ENCODE measurements at regions not wholly inside any gene's neighbourhood (a gene's known extent, or its start where the extent isn't known, plus 50 kb on each side); places are given as distances from the start of the nearest gene placed in this dataset.

- no peak for DNase-seq (ENCODE audit: low spot score)
These were observed 789.2 kb upstream of the INTU start for GRCh38 chr4:126843492-126844067.

- no peak for DNase-seq (ENCODE audit: low spot score)
These were observed 782.5 kb upstream of the INTU start for GRCh38 chr4:126850286-126850685.

DNA sequence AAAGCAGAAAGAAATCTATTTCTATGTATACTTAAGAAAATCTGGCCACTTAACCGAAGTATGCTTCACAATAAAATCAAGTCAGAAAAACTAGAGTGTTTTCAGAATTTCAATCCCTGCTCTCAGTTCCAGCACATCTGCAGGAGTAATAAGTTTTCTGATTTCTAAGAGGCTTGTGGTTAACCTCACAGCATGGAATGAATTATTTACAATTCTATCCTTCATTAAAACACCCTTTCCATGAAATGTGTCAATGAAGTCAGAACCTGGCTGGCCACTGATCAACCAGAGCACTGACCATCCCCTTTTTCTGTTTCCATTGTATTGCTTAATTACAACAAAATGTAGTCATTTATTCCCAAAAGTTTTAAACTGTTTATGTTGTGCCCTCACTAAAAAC lies 781.4 kb upstream of the INTU start:
- no peak for DNase-seq (ENCODE audit: low spot score)

- no peak for DNase-seq (ENCODE audit: low spot score)
These were observed 779.0 kb upstream of the INTU start for GRCh38 chr4:126853715-126854114.

- DNase-seq (ENCODE audit: low spot score): no peak
These were observed 775.9 kb upstream of the INTU start for GRCh38 chr4:126856906-126857305.

GRCh38 chr4:126859314-126859713 lies 773.4 kb upstream of the INTU start:
- no peak for DNase-seq (ENCODE audit: low spot score)

- DNase-seq (ENCODE audit: low spot score): no peak
These were observed 772.9 kb upstream of the INTU start for GRCh38 chr4:126859872-126860271.

DNA sequence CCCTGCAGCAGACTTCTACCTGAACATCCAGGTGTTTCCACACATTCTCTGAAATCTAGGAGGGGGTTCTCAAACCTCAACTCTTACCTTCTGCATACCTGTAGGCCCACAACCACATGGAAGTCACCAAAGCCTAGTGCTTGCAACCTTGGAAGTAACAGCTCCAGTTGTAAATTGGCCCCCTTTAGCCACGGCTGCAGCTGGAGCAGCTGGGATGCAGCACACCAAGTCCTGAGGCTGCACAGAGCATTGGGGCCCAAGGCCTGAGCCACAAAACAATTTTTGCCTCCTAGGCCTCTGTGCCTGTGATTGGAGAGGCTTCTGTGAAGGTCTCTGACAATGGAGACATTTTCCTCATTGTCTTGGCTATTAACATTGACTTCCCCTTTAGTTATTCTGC lies 772.4 kb upstream of the INTU start:
- DNase-seq (ENCODE audit: low spot score): no peak

DNA sequence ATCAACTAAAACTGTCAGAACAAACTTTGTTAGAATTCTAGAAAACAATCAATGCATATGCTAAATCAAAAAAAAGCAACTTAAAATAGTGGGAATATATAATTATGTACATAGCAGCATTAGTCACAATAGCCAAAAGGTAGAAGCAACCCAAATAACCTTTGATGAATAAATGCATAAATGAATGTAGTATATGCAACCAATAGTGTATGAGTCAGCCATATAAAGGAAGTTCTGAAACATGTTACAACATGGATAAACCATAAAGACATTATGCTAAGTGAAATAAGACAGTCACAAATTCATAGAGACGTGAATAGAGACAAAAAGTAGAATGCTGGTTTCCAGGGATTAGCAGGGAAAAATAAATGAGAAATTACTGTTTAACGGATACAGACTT lies 762.8 kb upstream of the INTU start:
- DNase-seq (ENCODE audit: low spot score): no peak

GRCh38 chr4:126871810-126872209 lies 760.9 kb upstream of the INTU start:
- DNase-seq (ENCODE audit: low spot score): no peak

DNA sequence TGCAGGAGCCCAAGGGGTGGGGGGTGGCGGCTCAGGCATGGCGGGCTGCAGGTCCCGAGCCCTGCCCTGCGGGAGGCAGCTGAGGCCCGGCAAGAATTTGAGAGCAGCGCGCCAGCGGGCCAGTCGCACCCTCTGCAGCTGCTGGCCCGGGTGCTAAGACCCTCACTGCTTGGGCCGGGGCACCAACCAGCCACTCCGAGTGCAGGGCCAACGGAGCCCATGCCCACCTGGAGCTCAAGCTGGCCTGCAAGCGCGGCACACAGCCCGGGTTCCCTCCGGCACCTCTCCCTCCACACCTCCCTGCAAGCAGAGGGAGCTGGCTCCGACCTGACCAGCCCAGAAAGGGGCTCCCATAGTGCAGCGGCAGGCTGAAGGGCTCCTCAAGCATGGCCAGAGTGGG lies 758.2 kb upstream of the INTU start:
- no peak for DNase-seq (ENCODE audit: low spot score)

GRCh38 chr4:126888968-126889367 lies 743.8 kb upstream of the INTU start:
- DNase-seq (ENCODE audit: low spot score): no peak

- no peak for DNase-seq (ENCODE audit: low spot score)
These were observed 742.4 kb upstream of the INTU start for GRCh38 chr4:126890383-126890782.

DNA sequence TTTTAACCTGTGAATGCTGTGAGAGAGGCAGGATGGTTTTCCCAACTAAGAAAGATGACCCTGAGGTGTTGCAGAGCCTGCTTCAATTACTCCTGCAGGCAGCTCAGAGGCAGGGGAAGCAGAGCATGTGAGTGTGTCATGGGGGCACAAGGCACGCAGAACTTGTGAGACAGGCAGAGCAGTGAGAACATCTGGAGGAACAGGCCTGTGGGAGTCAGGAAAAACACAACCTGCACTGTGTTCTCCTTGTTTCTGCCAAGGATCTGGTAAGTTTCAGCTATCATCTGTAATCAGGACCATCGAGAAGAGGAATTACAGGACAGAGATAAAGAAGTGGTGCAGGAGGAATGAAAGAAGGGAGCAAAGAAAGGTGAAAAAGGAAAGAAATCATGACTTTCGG lies 741.8 kb upstream of the INTU start:
- no peak for DNase-seq (ENCODE audit: low spot score)

DNA sequence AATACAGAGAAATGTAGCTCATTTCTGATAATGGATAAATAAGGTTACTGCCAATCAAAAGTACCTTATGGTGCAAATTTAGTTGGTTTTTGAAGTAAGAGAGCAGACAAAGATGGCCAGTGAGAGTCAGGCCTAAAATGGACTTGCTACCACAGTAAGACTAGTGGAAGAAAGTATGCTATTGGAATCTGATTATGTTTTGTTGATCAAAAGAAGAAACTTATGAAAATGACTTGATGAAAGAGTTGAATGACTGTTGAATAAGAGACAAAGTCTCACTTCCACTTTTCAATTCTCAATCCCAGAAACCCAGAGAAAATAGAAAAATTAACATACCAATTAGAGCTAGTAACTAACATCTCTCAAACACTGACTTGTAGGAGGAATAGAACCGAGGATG lies 737.8 kb upstream of the INTU start:
- DNase-seq (ENCODE audit: low spot score): no peak

- DNase-seq (ENCODE audit: low spot score): no peak
These were observed 736.7 kb upstream of the INTU start for GRCh38 chr4:126895988-126896570.

DNA sequence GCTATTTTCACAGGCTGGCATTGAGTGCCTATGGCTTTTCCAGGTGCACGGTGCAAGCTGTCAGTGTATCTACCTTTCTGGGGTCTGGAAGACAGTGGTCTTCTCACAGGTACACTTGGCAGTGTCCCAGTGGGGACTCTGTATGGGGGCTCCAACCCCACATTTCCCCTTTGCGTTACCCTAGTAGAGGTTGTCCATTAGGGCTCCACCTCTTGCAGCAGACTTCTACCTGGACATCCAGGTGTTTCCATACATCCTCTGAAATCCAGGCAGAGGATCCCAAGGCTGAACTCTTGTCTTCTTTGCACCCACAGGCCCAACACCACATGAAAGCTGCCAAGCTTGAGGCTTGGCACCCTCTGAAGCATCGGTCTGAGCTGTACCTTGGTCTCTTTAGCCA lies 735.7 kb upstream of the INTU start:
- DNase-seq (ENCODE audit: low spot score): no peak

- no peak for DNase-seq (ENCODE audit: low spot score)
These were observed 733.9 kb upstream of the INTU start for GRCh38 chr4:126898815-126899214.

DNA sequence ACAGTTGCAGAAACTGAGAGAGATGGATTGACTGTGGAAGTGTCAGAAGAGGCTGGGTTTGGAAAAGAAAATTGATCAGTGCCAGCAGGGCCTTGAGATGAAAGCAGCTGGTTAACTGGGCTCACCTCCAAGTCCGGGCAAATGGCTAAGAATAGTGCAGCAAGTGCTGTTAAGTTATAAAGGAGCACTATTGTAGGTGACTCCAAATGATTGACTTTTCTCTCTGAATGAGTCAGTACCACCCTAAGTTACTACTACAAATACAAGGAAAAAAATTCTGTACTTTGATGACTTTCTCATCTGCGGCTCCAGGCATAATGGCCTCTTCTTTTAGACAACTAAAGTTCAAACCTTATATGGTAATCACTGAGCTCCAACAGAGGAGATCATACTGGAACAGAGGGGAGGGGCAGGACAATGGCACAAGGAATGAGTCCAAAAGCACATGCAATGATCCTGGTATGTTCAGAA lies 733.4 kb upstream of the INTU start:
- DNase-seq (ENCODE audit: low spot score): no peak

DNA sequence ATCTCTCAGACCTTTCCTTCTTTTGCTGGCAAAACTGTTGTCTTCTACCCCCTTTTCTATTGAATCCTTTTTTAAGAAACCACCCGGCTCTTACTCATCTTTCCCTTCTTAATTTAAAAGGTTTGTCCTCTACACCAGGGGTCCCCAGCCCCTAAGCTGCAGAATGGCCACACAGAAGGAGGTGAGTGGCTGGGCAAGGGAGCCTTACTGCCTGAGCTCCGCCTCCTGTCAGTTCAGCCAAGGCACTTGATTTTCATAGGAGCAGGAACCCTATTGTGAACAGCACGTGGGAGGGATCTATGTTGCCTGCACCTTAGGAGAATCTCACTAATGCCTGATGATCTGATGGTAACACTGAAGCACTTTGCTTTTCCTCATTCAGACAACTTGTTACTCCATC lies 726.3 kb upstream of the INTU start:
- DNase-seq (ENCODE audit: low spot score): no peak

DNA sequence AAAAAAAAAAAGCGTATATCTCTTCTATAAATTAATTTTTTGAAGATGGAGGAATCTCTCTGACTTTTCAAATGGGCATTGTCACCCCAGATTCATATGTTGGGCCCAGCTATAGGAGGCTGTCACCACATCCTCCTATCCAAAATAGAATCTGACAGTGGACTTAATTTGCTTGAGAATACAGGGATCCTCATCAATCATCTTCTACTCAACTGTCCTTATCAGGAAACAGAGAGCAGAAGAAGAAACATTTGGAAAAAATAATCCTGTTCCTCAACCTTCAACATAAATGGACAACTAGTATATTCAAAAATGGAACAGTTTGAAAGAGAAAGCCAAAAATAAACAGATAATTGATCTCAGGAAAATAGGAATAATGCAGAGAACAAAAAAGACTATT lies 725.4 kb upstream of the INTU start:
- no peak for DNase-seq (ENCODE audit: low spot score)

- DNase-seq (ENCODE audit: low spot score): no peak
These were observed 716.6 kb upstream of the INTU start for GRCh38 chr4:126916049-126916625.

DNA sequence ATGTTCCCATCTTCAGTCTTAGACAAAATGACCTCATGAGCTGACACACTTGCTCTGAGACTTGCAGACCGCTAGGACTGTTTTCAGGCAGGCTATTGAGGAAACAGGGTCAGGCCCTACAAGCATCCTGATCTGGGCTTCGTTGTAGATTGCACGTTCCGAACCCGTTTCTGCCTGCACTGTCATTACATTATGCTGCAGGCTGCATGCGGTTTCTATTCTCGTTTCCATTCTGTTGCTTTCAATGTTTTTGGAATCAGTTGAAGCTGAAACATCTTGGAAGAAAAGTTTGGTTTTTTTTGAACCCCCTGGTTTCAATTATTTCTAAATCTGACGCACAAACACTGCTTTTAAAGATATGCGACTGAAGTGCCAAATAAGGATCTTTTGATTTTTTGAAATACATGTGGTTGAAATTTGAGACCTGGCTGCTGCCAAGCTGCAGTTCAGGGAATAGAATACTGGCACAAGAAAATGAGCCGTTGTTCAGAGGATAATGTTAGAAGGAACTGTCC lies 716.1 kb upstream of the INTU start:
- DNase-seq (ENCODE audit: low spot score): no peak
